Aorta (tissue), 5 donors: ENCODE measurements at regions not wholly inside any gene's neighbourhood (a gene's known extent, or its start where the extent isn't known, plus 50 kb on each side); places are given as distances from the start of the nearest gene placed in this dataset.

ENCODE experiments used
- ATAC-seq: fragments of 200-7000 bp; cut with Tn5 transposase; one replicate; pipeline ENCODE4 v1.9.1; 2022; ENCODE audit warnings: moderate library complexity; ENCODE audit not compliant: low FRiP score
- DNase-seq, 2 donors: peaks; one replicate each; pipeline ENCODE4 v3.0.0-alpha.2; 2020
- H3K27ac ChIP-seq, 2 donors: one replicate each; pipeline ENCODE4 v1.5.1; 2013; ENCODE audit warnings: low read length in 2 of 2, mild to moderate bottlenecking in 2 of 2, moderate library complexity in 2 of 2, control low read depth in 1 of 2, inconsistent platforms in 1 of 2, low read depth in 1 of 2
- H3K27me3 ChIP-seq, 2 donors: one replicate each; pipeline ENCODE4 v1.6.1; 2013; ENCODE audit warnings: control low read depth in 1 of 2, low read length in 1 of 2, mild to moderate bottlenecking in 1 of 2, moderate library complexity in 1 of 2; ENCODE audit not compliant: insufficient read depth in 2 of 2, control insufficient read depth in 1 of 2
- H3K36me3 ChIP-seq, 2 donors: one replicate each; pipeline ENCODE4 v1.6.1; 2013; ENCODE audit warnings: control low read depth in 1 of 2, low read length in 1 of 2, mild to moderate bottlenecking in 1 of 2; ENCODE audit not compliant: insufficient read depth in 2 of 2, control insufficient read depth in 1 of 2
- H3K4me1 ChIP-seq, 2 donors: one replicate each; pipeline ENCODE4 v1.6.1; 2013; ENCODE audit warnings: low read length in 2 of 2, control low read depth in 1 of 2, mild to moderate bottlenecking in 1 of 2, moderate library complexity in 1 of 2; ENCODE audit not compliant: insufficient read depth in 2 of 2, control insufficient read depth in 1 of 2
- H3K4me3 ChIP-seq, 2 donors: one replicate each; pipeline ENCODE4 v1.5.1; 2013; ENCODE audit warnings: low read length in 2 of 2, control low read depth in 1 of 2, mild to moderate bottlenecking in 1 of 2
- H3K9me3 ChIP-seq: one replicate; pipeline ENCODE4 v1.6.1; 2013; ENCODE audit warnings: mild to moderate bottlenecking, low read length; ENCODE audit not compliant: control insufficient read depth
- WGBS, 2 donors: extraction: QIAGEN DNeasy Blood & Tissue Kit; methylation state at CpG; one replicate each; pipeline ENCODE4 v1.1.7; 2013; 5-methylcytosine and 5-hydroxymethylcytosine counted together
- intact Hi-C, 2 donors: fragments of 100-400 bp; cut with DNase I; formaldehyde crosslinking; loops; one replicate each; pipeline versions ENCODE4 v1.14.2 to v1.15.0; 2022
- donor health status: healthy with polysubstance abuse.
- donor health status: Bipolar disorder and iron deficiency.
- donor health status: DM: no; HTN: no; CAD: no.
- donor health status: DM: no; HTN: no; CAD: no.
- donor health status: DM: yes; HTN: yes; CAD: no.

GRCh38 chr9:7245976-7246580, 488.3 kb downstream of the KDM4C start:
- no peak overlapping the region for H3K27ac ChIP-seq
- DNase-seq (no peak), ATAC-seq (no peak)
- 87 to 88% methylated on average over 8 of the region's 8 CpGs for WGBS, 2 donors
- H3K36me3 ChIP-seq: no peaks in the 10 kb centered on the region
- intact Hi-C loops: no loop called here
- H3K27me3 ChIP-seq: no peaks in the 10 kb centered on the region
- H3K4me1 ChIP-seq: no peaks in the 10 kb centered on the region
- no peak overlapping the region for H3K4me3 ChIP-seq
- peaks cover 1% of the 10 kb centered on the region for H3K9me3 ChIP-seq

- Histone ChIP-seq H3K36me3 (no peaks in the 10 kb centered on the region), H3K27ac (no peak overlapping the region), H3K27me3 (no peaks in the 10 kb centered on the region), H3K4me1 (no peaks in the 10 kb centered on the region), H3K4me3 (no peak overlapping the region), H3K9me3 (peaks cover 3% of the 10 kb centered on the region)
- intact Hi-C loops: no loop called here
- no peak for DNase-seq
- no peak for ATAC-seq
These were observed 486.1 kb downstream of the KDM4C start for GRCh38 chr9:7243838-7244237.

- Histone ChIP-seq H3K4me1 (no peaks in the 10 kb centered on the region), H3K36me3 (no peaks in the 10 kb centered on the region), H3K9me3 (peaks cover 3% of the 10 kb centered on the region), H3K4me3 (no peak overlapping the region), H3K27ac (no peak overlapping the region), H3K27me3 (no peaks in the 10 kb centered on the region)
- WGBS, 2 donors: 93 to 95% methylated on average over 1 of the region's 1 CpG
- ATAC-seq: no peak
- intact Hi-C loops: no loop called here
- no peak for DNase-seq
These were observed 484.4 kb downstream of the KDM4C start for GRCh38 chr9:7242126-7242525.

GRCh38 chr9:7241694-7242093, 483.9 kb downstream of the KDM4C start:
- no peaks in the 10 kb centered on the region for H3K27me3 ChIP-seq
- DNase-seq (no peak), ATAC-seq (no peak)
- no peak overlapping the region for H3K4me3 ChIP-seq
- H3K4me1 ChIP-seq: no peaks in the 10 kb centered on the region
- peaks cover 3% of the 10 kb centered on the region for H3K9me3 ChIP-seq
- no peak overlapping the region for H3K27ac ChIP-seq
- no peaks in the 10 kb centered on the region for H3K36me3 ChIP-seq
- WGBS, 2 donors: 93 to 94% methylated on average over 2 of the region's 2 CpGs
- intact Hi-C loops: no loop called here

GRCh38 chr9:7240569-7241311, 483.0 kb downstream of the KDM4C start:
- no peaks in the 10 kb centered on the region for H3K27me3 ChIP-seq
- DNase-seq (no peak), ATAC-seq (no peak)
- intact Hi-C loops: no loop called here
- no peaks in the 10 kb centered on the region for H3K36me3 ChIP-seq
- H3K4me1 ChIP-seq: no peaks in the 10 kb centered on the region
- H3K9me3 ChIP-seq: peaks cover 3% of the 10 kb centered on the region
- H3K4me3 ChIP-seq: no peak overlapping the region
- 68 to 74% methylated on average over 5 of the region's 5 CpGs for WGBS, 2 donors
- no peak overlapping the region for H3K27ac ChIP-seq

GRCh38 chr9:7239708-7240107, 481.9 kb downstream of the KDM4C start:
- intact Hi-C loops: no loop called here
- no peak overlapping the region for H3K4me3 ChIP-seq
- no peaks in the 10 kb centered on the region for H3K4me1 ChIP-seq
- 94 to 95% methylated on average over 2 of the region's 2 CpGs for WGBS, 2 donors
- H3K9me3 ChIP-seq: peaks cover 3% of the 10 kb centered on the region
- H3K27me3 ChIP-seq: no peaks in the 10 kb centered on the region
- no peak overlapping the region for H3K27ac ChIP-seq
- no peak for ATAC-seq
- DNase-seq: no peak
- no peaks in the 10 kb centered on the region for H3K36me3 ChIP-seq

GRCh38 chr9:7238247-7238637, 480.5 kb downstream of the KDM4C start:
- no peaks in the 10 kb centered on the region for H3K27me3 ChIP-seq
- intact Hi-C loops: no loop called here
- H3K27ac ChIP-seq: no peak overlapping the region
- ATAC-seq (no peak), DNase-seq (no peak)
- 93 to 95% methylated on average over 2 of the region's 2 CpGs for WGBS, 2 donors
- H3K4me1 ChIP-seq: no peaks in the 10 kb centered on the region
- no peak overlapping the region for H3K4me3 ChIP-seq
- no peaks in the 10 kb centered on the region for H3K36me3 ChIP-seq
- H3K9me3 ChIP-seq: peaks cover 1% of the 10 kb centered on the region

GRCh38 chr9:7237473-7238246, 479.9 kb downstream of the KDM4C start:
- H3K36me3 ChIP-seq: no peaks in the 10 kb centered on the region
- intact Hi-C loops: no loop called here
- H3K4me3 ChIP-seq: no peak overlapping the region
- 76 to 87% methylated on average over 1 of the region's 1 CpG for WGBS, 2 donors
- no peaks in the 10 kb centered on the region for H3K4me1 ChIP-seq
- ATAC-seq (no peak), DNase-seq (no peak)
- no peak overlapping the region for H3K27ac ChIP-seq
- no peaks in the 10 kb centered on the region for H3K27me3 ChIP-seq
- H3K9me3 ChIP-seq: peaks cover 1% of the 10 kb centered on the region

- Histone ChIP-seq H3K4me3 (no peak overlapping the region), H3K4me1 (no peaks in the 10 kb centered on the region), H3K9me3 (peaks cover 1% of the 10 kb centered on the region), H3K27ac (no peak overlapping the region), H3K36me3 (no peaks in the 10 kb centered on the region), H3K27me3 (no peaks in the 10 kb centered on the region)
- ATAC-seq (no peak), DNase-seq (no peak)
- intact Hi-C loops: no loop called here
- 83 to 92% methylated on average over 5 of the region's 5 CpGs for WGBS, 2 donors
These were observed 478.4 kb downstream of the KDM4C start for GRCh38 chr9:7236186-7236585.
